AG10803 (cell line): ENCODE measurements at regions not wholly inside any gene's neighbourhood (a gene's known extent, or its start where the extent isn't known, plus 50 kb on each side); places are given as distances from the start of the nearest gene placed in this dataset.

ENCODE experiments used
- DNase-seq: peaks from one replicate; pipeline ENCODE4 v3.0.0; 2010; ENCODE audit warnings: low read depth
- H3K4me3 ChIP-seq: 2 replicates; pipeline ENCODE4 v1.5.1; 2011; ENCODE audit warnings: mild to moderate bottlenecking, low read length, control low read depth
- TF ChIP-seq, protein P1 (sequence below): conservative IDR thresholded peaks from 2 replicates; pipeline ENCODE4 v1.5.1; 2011; ENCODE audit warnings: mild to moderate bottlenecking, low read length, control low read depth, inconsistent platforms

DNA sequence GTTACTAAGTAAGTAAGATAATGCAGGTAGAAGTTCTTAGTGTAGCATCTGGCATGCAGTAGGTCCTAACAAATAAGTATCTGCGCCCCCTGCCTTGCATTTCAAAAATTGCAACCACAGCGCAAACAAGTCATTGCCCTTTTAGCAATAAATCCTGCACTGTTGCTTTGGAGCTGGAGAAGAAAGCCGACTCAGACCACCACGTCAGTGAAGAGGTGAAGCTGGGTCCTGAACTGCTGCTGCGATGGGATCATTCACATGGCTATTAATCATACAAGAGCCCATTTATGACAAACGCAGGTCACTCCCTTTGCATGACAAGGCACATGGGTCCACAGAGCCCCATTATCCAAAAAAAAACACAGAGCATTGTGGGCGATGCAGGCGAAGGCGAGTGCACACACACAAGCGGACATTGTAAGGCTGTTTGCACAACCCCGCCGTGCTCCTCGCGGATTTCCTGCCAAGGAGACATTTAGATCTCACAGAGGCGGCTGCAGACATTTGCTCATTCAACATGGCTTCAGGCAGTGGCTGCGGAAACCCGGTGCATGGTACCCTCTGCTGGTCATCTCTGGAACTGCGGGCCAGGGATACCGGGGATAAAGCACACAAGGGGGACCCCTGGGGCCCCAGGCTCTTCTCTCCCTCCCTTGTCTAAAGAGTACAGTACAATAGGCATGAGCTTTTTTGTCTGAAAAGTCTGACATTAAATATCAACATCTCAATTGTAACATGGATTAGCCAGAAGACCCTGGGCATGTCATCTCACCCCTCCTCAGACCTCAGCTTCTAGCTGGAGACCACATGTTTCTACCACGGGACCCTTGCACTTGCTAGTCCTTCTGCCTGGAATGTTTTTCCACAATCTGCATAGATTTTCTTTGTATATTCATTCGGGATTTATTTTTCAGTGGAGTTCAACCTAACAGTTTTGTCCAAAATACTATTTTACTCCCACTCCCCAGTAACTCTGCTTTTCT lies 56.7 kb downstream of the CYRIA start:
- TF ChIP-seq, protein P1, sequence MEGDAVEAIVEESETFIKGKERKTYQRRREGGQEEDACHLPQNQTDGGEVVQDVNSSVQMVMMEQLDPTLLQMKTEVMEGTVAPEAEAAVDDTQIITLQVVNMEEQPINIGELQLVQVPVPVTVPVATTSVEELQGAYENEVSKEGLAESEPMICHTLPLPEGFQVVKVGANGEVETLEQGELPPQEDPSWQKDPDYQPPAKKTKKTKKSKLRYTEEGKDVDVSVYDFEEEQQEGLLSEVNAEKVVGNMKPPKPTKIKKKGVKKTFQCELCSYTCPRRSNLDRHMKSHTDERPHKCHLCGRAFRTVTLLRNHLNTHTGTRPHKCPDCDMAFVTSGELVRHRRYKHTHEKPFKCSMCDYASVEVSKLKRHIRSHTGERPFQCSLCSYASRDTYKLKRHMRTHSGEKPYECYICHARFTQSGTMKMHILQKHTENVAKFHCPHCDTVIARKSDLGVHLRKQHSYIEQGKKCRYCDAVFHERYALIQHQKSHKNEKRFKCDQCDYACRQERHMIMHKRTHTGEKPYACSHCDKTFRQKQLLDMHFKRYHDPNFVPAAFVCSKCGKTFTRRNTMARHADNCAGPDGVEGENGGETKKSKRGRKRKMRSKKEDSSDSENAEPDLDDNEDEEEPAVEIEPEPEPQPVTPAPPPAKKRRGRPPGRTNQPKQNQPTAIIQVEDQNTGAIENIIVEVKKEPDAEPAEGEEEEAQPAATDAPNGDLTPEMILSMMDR, result peak; percentile 96
- peak overlapping the region; percentile 61 for H3K4me3 ChIP-seq
- peak; percentile 73 for DNase-seq

DNA sequence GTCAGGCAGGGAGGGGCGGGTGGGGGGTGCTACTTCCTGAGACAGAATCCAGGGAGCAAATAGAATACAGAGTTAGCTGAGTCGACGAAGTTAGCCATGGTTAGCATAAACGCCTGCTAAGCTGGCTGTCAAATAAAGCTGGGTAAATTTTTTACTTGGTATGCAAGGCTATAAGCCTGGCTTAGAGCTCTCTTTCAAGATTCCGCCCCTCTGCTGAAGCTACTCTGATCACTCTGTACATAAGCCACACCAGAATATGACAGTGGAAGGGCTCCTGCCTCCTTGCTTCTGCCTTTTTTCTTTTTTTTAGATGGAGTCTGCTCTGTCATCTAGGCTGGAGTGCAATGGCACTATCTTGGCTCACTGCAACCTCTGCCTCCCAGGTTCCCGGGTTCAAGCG lies 58.3 kb downstream of the CYRIA start:
- TF ChIP-seq, protein P1, result no peak
- DNase-seq, result no peak

DNA sequence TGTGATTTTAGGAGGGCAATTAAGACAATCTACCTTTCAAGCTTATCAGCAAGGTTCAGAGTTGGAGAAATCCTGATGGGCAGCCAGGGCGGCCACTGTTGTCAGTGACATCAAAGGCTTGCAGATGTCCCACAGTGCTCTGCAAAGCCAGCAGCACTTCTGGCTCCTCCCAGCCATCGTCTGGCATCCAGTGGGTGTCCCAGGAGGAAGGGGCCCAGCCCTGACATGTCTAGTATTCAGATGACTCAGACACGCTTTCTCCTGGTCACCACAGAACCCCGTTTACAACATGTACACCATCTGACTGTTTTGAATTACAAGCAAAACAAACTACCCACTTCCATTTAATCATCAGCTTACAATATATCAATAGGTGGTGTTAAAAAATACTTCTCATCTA lies 61.4 kb downstream of the CYRIA start:
- H3K4me3 ChIP-seq, result no peak overlapping the region
- DNase-seq, result no peak
- TF ChIP-seq, protein P1, result no peak

More for the DNA sequence above, 58.3 kb downstream of the CYRIA start:
- no peak overlapping the region for H3K4me3 ChIP-seq

DNA sequence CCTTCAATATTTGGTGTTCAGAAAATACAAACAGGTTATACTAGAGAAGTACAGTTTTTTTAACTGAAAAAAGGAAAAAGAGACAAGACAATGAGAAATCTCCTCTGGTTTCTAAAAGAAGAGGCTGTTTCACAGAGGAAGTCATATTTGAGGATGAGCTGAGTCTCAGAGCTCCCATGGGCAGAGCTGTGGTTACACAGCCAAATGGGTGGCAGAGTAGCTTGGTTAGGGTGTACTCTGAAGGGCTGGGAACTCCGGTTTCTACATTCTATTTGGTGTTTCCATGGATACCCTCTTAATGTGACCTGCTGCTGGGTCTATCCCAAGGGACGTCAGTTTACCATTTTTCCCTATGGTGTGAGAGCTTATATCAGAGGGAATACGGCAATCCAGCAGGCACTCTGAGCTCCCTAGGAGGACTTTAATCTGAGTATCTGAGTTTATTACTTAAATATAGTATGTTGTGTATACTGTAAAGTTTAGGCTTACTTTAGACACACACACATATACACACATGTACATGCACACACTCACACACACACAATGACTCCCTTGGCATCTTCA lies 74.2 kb downstream of the CYRIA start:
- TF ChIP-seq, protein P1, result no peak
- H3K4me3 ChIP-seq, result no peak overlapping the region

DNA sequence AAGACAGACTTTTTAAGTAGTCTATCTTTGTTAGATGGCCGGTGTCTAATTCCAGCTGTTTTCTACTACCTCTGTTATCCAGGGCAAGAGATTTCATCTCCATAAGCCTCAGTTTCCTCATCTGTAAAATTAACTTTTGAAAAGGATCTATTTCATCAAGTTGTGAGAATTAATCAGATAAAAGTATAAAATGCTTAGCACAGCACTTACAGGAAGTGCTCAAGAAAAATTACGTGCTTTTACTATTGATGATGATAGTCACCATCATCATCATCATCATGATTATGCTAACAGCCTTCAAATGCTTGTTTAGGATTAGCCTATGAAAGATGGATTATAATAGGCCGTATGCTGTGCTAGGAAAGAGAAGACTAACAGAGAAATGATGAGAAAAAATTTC lies 76.2 kb downstream of the CYRIA start:
- DNase-seq, result no peak
- no peak overlapping the region for H3K4me3 ChIP-seq
- TF ChIP-seq, protein P1, result no peak

More for the DNA sequence above, 74.2 kb downstream of the CYRIA start:
- DNase-seq, result no peak

DNA sequence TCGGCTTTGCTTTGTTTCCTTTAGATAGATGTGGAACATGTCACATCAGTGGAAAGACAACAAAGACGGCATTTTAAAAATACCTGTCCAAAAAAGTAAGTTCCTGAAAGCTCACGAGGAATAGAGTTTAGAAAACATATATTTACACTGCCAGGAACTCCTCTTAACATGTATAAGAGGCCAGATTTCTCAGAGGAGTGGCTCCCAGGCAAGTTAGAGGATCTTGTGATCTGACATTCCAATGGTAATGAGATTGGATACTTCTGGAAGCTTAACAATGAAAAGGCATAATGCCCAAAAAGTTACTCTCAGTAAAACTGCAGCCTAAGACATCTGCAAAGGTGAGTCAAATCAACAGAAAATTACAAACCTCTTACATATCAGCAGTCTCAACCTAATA lies 77.1 kb downstream of the CYRIA start:
- H3K4me3 ChIP-seq, result no peak overlapping the region
- DNase-seq, result no peak
- TF ChIP-seq, protein P1, result no peak
